HG03025 (cell line): ENCODE measurements at regions not wholly inside any gene's neighbourhood (a gene's known extent, or its start where the extent isn't known, plus 50 kb on each side); places are given as distances from the start of the nearest gene placed in this dataset.

ENCODE experiments used
- ATAC-seq: cut with Tn5 transposase; IDR thresholded peaks from one replicate; pipeline ENCODE4 v1.9.1; 2021; ENCODE audit warnings: mild to moderate bottlenecking, moderate library complexity; ENCODE audit not compliant: unreplicated experiment, low FRiP score

DNA sequence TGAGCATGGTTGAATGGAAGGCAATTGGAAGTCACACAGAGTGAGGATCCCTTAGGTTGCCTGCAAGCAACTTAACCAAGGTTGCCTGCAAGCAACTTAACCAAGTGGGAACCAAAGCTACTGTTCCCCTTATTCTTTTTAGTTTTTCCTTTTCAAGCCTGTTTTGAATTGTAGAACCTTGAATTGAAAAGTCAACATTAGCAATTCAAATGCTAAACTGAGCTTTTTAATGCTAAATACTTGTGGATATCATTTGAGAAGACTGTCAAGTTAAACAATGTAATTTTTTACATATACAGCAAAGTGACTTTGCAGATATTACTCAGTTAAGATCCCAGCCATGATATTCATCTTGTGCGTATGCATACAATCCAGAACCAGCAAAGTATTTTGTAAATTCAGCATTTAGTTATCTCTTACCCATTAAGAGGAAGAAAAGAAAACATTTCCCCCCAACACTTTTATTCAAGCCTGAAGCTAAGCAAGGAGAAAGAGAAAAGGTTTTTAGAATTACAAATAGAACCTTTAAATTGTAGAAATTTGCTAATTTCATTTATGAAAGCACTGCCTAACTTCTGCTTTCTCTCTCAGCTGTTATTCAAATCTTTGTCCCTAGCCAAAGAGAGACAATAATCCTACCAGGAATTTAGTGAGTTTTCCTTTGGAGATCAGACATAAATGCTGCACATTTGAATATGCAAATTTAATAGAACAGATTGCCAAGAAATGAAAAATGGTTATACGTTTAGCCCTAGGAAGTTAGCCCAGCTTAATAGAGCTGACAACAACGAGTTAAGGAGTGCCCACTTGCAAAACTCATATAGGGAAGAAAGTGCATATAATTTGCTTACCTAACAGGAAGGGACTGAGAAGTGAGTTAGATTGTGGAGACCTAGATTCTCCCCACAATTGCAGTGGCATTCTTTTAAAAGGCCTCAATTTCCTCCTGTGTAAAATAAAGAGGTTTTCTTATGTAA is 643.2 kb upstream of the PIK3C3 start:
- no peak for ATAC-seq

GRCh38 chr18:41297740-41298139 is 657.3 kb upstream of the PIK3C3 start:
- no peak for ATAC-seq

- no peak for ATAC-seq
Observed at GRCh38 chr18:41269294-41269693, 685.7 kb upstream of the PIK3C3 start.

GRCh38 chr18:41268271-41268670 is 686.8 kb upstream of the PIK3C3 start:
- ATAC-seq, result no peak

- ATAC-seq, result no peak
Observed at GRCh38 chr18:41266616-41267015, 688.4 kb upstream of the PIK3C3 start.

GRCh38 chr18:41266204-41266603 is 688.8 kb upstream of the PIK3C3 start:
- ATAC-seq, result no peak

DNA sequence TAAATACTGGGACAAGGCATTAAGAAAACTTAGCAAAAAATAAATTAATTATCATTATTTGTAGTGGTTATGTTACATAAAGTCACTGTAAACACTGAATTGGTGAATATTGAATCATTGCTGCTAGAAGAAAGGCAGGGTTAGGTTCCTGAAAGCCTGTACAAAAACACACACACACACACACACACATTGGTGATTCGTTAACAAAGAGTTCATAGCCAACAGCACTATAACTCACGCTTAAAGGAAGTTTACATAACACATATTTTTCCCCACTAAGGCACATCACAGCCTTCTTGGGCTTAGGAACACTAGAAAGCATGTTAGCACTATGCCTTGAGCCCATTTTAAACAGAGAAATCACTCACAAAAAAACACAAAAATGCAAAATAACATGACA is 690.0 kb upstream of the PIK3C3 start:
- no peak for ATAC-seq

GRCh38 chr18:41263956-41264355 is 691.1 kb upstream of the PIK3C3 start:
- no peak for ATAC-seq

DNA sequence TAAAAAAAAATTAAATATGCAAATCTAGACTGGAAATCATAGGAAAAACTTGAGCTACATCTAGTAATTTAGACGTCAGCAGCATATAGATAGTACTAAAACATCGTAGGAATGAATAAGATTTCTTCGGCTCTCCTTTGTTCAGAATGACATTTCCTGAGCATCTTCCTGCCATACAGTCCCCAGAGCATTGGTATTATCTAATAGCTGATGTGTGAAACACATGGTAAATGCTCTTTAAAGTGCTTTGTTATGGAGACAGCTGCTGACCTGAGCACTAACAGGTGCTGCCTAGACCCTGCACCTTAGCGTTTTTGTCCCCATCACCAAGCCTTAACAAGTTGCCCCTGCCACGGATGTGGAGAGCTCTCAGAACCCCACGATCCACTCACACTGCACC is 692.3 kb upstream of the PIK3C3 start:
- ATAC-seq, result no peak

- ATAC-seq, result no peak
Observed at GRCh38 chr18:41244591-41245037, 710.4 kb upstream of the PIK3C3 start.

GRCh38 chr18:41237317-41237716 is 717.7 kb upstream of the PIK3C3 start:
- ATAC-seq, result no peak

DNA sequence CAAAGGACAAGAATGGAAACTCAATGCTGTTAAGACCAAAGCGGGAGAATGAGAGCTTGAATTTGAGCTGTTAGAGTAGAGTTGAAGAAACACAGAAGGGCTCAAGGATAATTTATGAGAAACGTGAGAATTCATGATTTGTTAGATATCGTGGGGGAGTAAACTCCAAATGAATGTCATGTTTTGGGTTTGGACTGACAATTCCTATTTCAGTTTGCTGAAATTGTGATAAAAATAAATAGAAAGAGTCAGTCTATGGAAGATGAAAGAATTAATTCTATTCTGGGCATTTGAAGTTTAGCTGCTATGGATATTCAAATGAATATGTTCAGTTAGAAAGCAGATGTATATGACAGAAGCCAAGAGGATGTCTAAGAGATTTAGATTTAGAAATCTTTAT is 723.4 kb upstream of the PIK3C3 start:
- ATAC-seq, result no peak

GRCh38 chr18:41227993-41228392 is 727.0 kb upstream of the PIK3C3 start:
- no peak for ATAC-seq

DNA sequence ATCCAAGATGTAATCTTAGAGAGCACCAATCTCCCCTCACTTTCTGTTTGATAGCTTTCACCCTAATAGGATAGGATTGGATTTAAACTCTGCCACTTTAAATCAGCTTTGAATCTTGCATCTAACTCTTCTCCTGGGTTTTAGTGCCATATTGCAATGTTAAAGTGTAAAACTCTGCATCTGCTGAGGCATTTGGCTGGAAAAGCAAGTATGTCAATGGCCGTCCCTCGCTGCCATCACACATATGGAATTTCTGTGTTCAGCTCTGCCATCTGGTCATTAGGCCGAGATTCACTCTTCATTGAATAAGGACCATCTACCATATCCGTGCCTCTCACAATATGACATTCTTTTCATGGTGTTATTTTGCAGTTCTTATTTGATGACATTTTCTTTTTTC is 728.1 kb upstream of the PIK3C3 start:
- no peak for ATAC-seq

GRCh38 chr18:41226186-41226585 is 728.8 kb upstream of the PIK3C3 start:
- no peak for ATAC-seq

- ATAC-seq, result no peak
Observed at GRCh38 chr18:41216341-41217003, 738.6 kb upstream of the PIK3C3 start.

GRCh38 chr18:41207706-41208105 is 747.3 kb upstream of the PIK3C3 start:
- ATAC-seq, result no peak

DNA sequence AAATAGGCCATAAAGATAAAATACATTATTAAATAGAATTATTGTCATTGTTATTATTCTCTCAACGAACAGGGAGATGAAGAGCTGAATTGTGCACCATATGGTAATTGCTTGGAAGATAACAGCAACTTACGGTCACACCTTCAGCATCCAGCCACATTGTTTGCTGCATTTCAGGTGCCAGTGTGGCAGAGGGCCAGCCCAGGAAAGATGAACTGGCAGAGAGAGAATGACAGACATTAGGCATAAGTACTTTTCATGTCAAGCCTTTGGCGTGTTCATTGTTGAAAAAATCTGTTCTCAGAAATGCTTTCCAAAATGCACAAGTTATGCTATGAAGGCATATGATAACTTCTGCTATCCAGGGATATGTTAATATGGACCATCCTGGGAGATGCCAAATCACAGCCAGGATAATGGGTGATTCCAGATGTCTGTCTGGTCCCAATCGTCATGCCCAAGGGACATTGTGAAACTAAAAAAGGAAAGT is 748.6 kb upstream of the PIK3C3 start:
- no peak for ATAC-seq

DNA sequence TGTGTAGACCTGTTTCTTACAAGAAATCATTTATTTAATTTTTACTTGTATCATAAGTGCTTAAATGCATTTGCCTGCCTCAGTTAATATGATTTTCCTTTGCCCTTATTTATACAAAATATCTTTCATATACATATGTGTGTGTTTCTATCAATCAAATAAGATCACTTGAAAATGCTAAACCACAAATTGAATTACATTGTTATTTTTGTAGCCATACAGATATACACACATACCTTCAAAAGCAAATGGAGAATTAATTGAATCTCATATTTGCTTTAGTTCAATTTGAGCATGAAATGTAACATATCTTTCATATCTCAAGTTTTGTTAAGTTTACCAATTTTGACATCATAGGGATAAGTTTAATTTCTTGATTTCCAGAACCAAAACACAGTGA is 755.8 kb upstream of the PIK3C3 start:
- ATAC-seq, result no peak

- no peak for ATAC-seq
Observed at GRCh38 chr18:41197967-41198366, 757.1 kb upstream of the PIK3C3 start.

DNA sequence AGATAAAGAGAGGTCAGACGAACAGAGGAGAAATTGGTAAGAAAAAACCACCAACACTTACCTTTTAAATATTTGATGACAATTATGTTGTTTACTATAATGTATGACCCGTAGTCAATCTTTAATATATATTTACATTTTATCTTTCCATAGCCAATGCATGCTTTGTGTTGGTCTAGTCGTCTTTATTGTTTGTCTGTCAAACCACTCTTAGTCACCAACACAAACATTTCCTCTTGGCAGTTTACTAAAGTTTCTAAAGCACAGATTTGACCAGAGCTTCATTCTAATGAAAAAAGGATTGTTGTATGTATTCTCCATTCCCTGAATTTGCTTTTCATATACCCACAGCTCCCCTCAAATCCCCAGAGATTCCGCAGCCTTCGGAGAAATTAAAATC is 784.7 kb upstream of the PIK3C3 start:
- ATAC-seq, result no peak

- no peak for ATAC-seq
Observed at GRCh38 chr18:41165625-41166024, 789.4 kb upstream of the PIK3C3 start.
